HEK293 (cell line): ENCODE measurements at regions not wholly inside any gene's neighbourhood (a gene's known extent, or its start where the extent isn't known, plus 50 kb on each side); places are given as distances from the start of the nearest gene placed in this dataset.

Experiments
- CTCF ChIA-PET: fragments of 350-600 bp; formaldehyde crosslinking; extraction: SDS; loops from one replicate; lab custom pipeline; 2021; ENCODE audit warnings: antibody characterized with exemption; lab: Yijun Ruan, JAX
- POLR2A ChIA-PET: fragments of 300-600 bp; formaldehyde crosslinking; extraction: SDS; loops from one replicate; lab custom pipeline; 2020; ENCODE audit warnings: antibody characterized with exemption, inconsistent platforms; lab: Yijun Ruan, JAX
- H3K27ac ChIP-seq: fragments of 200-500 bp; sonication (Bioruptor generic); 2 replicates; pipeline ENCODE4 v1.5.1; 2014; ENCODE audit warnings: low read depth, low read length, control low read depth, inconsistent platforms; ENCODE audit errors: extremely low read depth
- H3K36me3 ChIP-seq, 2 experiments: fragments of 200-500 bp in 1 of 2; sonication (Bioruptor generic) in 1 of 2; 1 replicate in 1 of 2; 2 replicates in 1 of 2; pipeline ENCODE4 v1.5.1; 2014 to 2017; ENCODE audit warnings: inconsistent platforms in 2 of 2, low read length in 2 of 2; ENCODE audit not compliant: control insufficient read depth in 2 of 2, insufficient read depth in 1 of 2
- H3K4me1 ChIP-seq: fragments of 200-500 bp; sonication (Bioruptor generic); 2 replicates; pipeline ENCODE4 v1.5.1; 2014; ENCODE audit warnings: mild to moderate bottlenecking, low read length, inconsistent platforms; ENCODE audit not compliant: control insufficient read depth, insufficient read depth
- H3K4me3 ChIP-seq: 2 replicates; pipeline ENCODE4 v1.5.1; 2011; ENCODE audit warnings: low read depth, mild to moderate bottlenecking, control low read depth, low read length, moderate library complexity
- H3K9me3 ChIP-seq: fragments of 200-500 bp; sonication (Bioruptor generic); 2 replicates; pipeline ENCODE4 v1.5.1; 2014; ENCODE audit warnings: low read depth, low read length, inconsistent platforms; ENCODE audit not compliant: control insufficient read depth, insufficient read depth
- KLF1 ChIP-seq: fragments of 450-650 bp; formaldehyde crosslinking; IDR thresholded peaks from 2 replicates; pipeline ENCODE4 v1.5.1; 2016; ENCODE audit warnings: missing biosample characterization, missing genetic modification characterization
- KLF16 ChIP-seq: fragments of 450-650 bp; formaldehyde crosslinking; IDR thresholded peaks from 2 replicates; pipeline ENCODE4 v1.5.1; 2017; ENCODE audit warnings: missing biosample characterization, missing genetic modification characterization
- SALL2 ChIP-seq: fragments of 450-650 bp; formaldehyde crosslinking; IDR thresholded peaks from 2 replicates; pipeline ENCODE4 v1.5.0; 2017; ENCODE audit warnings: missing biosample characterization, mild to moderate bottlenecking, missing genetic modification characterization, borderline replicate concordance
- TCF7L2 ChIP-seq: IDR thresholded peaks from 2 replicates; pipeline ENCODE4 v1.6.1; 2011; ENCODE audit warnings: low read depth, mild to moderate bottlenecking, inconsistent platforms, low read length, moderate library complexity, borderline replicate concordance
- ZFHX2 ChIP-seq: fragments of 450-650 bp; formaldehyde crosslinking; conservative IDR thresholded peaks from 2 replicates; pipeline ENCODE4 v1.5.1; 2016; ENCODE audit warnings: missing biosample characterization, missing genetic modification characterization
- ZNF155 ChIP-seq: fragments of 450-650 bp; formaldehyde crosslinking; IDR thresholded peaks from 2 replicates; pipeline ENCODE4 v1.5.1; 2016; ENCODE audit warnings: missing biosample characterization, missing genetic modification characterization
- ZNF169 ChIP-seq: fragments of 450-650 bp; formaldehyde crosslinking; IDR thresholded peaks from 2 replicates; pipeline ENCODE4 v1.5.1; 2016; ENCODE audit warnings: missing biosample characterization, missing genetic modification characterization
- ZNF473 ChIP-seq: fragments of 450-650 bp; formaldehyde crosslinking; IDR thresholded peaks from 2 replicates; pipeline ENCODE4 v1.5.1; 2017; ENCODE audit warnings: missing biosample characterization, missing genetic modification characterization
- ZNF560 ChIP-seq: fragments of 450-650 bp; formaldehyde crosslinking; IDR thresholded peaks from 2 replicates; pipeline ENCODE4 v1.5.1; 2017; ENCODE audit warnings: missing biosample characterization, missing genetic modification characterization, borderline replicate concordance
- ZNF596 ChIP-seq: fragments of 450-650 bp; IDR thresholded peaks from 2 replicates; pipeline ENCODE4 v1.5.0; 2018; ENCODE audit warnings: missing biosample characterization, mild to moderate bottlenecking, missing genetic modification characterization, moderate library complexity
- ZNF654 ChIP-seq: fragments of 450-650 bp; formaldehyde crosslinking; IDR thresholded peaks from 2 replicates; pipeline ENCODE4 v1.5.1; 2016; ENCODE audit warnings: low read depth, missing biosample characterization, missing genetic modification characterization
- ZNF747 ChIP-seq: fragments of 450-650 bp; formaldehyde crosslinking; IDR thresholded peaks from 2 replicates; pipeline ENCODE4 v1.5.1; 2016; ENCODE audit warnings: missing biosample characterization, missing genetic modification characterization
- ZNF768 ChIP-seq: fragments of 450-650 bp; formaldehyde crosslinking; IDR thresholded peaks from 2 replicates; pipeline ENCODE4 v1.5.1; 2018; ENCODE audit warnings: missing biosample characterization, mild to moderate bottlenecking, missing genetic modification characterization
- ZNF843 ChIP-seq: fragments of 450-650 bp; formaldehyde crosslinking; IDR thresholded peaks from 2 replicates; pipeline ENCODE4 v1.5.1; 2016; ENCODE audit warnings: missing biosample characterization, missing genetic modification characterization
- TF ChIP-seq, protein P1 (sequence below): fragments of 450-650 bp; formaldehyde crosslinking; IDR thresholded peaks from 2 replicates; pipeline ENCODE4 v1.5.1; 2016; ENCODE audit warnings: missing biosample characterization, missing genetic modification characterization
- TF ChIP-seq, protein P2 (sequence below): fragments of 450-650 bp; formaldehyde crosslinking; IDR thresholded peaks from 2 replicates; pipeline ENCODE4 v1.5.1; 2016; ENCODE audit warnings: missing biosample characterization, missing genetic modification characterization, borderline replicate concordance
- TF ChIP-seq, protein P3 (sequence below): fragments of 450-650 bp; formaldehyde crosslinking; IDR thresholded peaks from 2 replicates; pipeline ENCODE4 v1.5.1; 2016; ENCODE audit warnings: missing biosample characterization, missing genetic modification characterization, low read depth
- TF ChIP-seq, protein P4 (sequence below): fragments of 450-650 bp; formaldehyde crosslinking; IDR thresholded peaks from 2 replicates; pipeline ENCODE4 v1.5.1; 2016; ENCODE audit warnings: missing biosample characterization, missing genetic modification characterization

DNA sequence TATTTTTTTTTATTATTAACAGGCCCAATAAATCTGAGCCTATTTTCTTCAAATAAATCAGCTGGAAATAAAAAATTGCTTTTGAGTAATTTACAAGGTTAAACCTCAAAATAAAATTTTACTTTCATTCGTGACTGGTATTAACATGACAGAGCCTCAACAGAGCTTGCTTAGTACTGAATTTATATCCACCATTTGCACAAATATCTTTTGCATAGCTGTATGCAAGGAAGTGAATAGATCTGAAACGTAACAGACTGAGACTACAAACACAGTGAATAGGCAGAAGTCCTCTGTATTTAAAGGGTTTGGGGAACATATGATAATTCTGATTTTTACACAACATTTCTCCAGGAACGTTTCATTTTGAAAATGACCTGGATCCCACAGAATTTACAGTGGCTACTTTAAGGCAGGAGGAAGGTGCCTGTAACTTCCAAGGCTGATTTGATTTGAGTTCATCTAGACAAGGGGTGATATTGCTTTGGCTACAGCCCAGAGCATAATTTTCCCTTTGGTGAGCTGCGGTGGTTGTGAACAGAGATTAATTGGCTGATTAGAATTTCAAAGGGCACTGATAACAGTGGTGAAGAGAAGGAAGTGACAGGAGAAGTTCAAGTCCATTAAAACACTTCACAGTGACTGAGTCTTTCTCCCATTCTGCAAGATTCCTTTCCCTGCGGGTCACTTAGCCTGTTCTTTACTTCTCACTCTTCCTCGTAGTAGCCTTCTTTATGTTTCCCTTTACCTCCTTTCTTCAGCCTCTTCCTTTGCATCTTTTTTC, 121.2 kb upstream of the SASH1 start:
- H3K4me3 ChIP-seq: no peak overlapping the region
- no peaks in the 10 kb centered on the region for H3K36me3 ChIP-seq
- H3K9me3 ChIP-seq: no peaks in the 10 kb centered on the region
- ChIA-PET POLR2A (no interaction called here), CTCF (interaction anchor here (0.7 to 1.8 kb wide), 2 partner anchors 42 to 245 kb away, joined by 3 to 5 read pairs; no protein-coding TSS in a partner anchor)
- no peaks in the 10 kb centered on the region for H3K4me1 ChIP-seq
- no peak overlapping the region for H3K27ac ChIP-seq
- no peak for TF ChIP-seq ZNF169 (tag by site-specific recombination)
- peak; percentile 75; the same call in 1 of the 2 replicates for TF ChIP-seq TCF7L2

DNA sequence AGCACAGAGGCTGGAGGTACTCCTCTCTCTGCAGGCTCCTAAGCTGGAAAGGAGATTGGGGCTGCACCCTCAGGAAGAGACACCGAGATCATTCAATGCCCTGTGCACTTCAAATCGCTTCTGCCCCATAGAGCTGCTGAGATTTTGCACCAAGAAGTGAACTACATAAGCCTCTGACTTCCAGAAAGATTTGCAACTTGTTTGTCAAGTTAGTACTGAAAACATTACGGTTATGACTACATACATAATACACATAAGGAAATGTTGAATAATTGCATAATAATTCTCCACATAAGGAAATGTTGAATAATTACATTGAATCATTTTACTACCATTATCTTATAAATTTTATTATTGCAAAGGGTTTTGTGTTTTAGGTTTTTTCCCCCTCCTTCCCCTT, 120.3 kb upstream of the SASH1 start:
- TF ChIP-seq ZNF560 (tag by site-specific recombination): no peak
- TF ChIP-seq KLF1 (tag by site-specific recombination): no peak
- no peak for TF ChIP-seq ZNF843
- TF ChIP-seq ZNF654 (tag by site-specific recombination): no peak
- TF ChIP-seq, all 188 proteins: peak for 0
- no peaks in the 10 kb centered on the region for H3K36me3 ChIP-seq
- H3K9me3 ChIP-seq: no peaks in the 10 kb centered on the region
- no peak overlapping the region for H3K4me3 ChIP-seq
- CTCF ChIA-PET: interaction anchor here (1.8 kb wide), 1 partner anchor 43 kb away, joined by 5 read pairs; no protein-coding TSS in a partner anchor
- H3K27ac ChIP-seq: no peak overlapping the region
- H3K4me1 ChIP-seq: no peaks in the 10 kb centered on the region
- POLR2A ChIA-PET: no interaction called here

DNA sequence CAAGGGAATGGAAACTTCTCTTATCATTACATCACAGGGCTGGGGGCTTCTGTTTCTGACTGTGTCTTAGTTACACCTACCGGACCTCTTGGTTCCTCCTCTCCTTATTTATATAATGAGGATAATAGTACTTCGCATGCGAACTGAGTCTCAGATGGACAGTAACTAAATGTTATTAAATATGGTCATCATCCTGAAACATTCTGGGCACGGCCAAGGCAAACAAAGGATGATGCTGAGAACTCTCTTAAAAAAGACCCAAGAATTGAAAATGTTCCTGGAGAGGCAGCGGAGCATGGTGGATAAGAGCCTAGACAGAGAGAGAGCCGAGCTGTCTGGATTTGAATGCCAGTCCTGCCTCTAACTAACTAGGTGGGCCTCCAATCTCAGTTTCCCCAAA, 119.8 kb upstream of the SASH1 start:
- Histone ChIP-seq H3K4me1 (no peaks in the 10 kb centered on the region), H3K4me3 (no peak overlapping the region), H3K27ac (no peak overlapping the region), H3K36me3 (no peaks in the 10 kb centered on the region), H3K9me3 (no peaks in the 10 kb centered on the region)
- ChIA-PET POLR2A (no interaction called here), CTCF (no interaction called here)
- no peak for TF ChIP-seq KLF16 (tag by site-specific recombination)
- TF ChIP-seq, all 188 proteins: peak for 0

DNA sequence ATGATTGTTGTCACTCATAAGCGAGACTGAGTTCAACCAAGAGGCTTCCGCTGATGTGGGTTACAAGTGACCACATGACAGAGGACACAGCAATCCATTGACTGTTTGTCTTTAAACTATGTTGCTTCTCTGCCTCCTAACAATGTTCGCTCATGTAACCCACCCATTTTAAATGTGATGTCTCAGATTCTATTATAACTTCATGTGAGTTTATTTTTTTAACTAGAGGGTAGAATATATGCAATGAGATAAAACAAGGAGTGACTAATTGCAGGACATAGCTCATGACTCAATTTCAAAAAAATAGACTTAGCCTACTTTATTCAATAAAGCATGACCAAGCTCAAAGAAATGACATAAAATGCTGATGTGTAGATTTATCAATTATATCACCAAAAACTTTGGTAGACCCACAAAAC, 119.2 kb upstream of the SASH1 start:
- ChIA-PET CTCF (interaction anchor here (0.7 kb wide), 1 partner anchor 26 kb away, joined by 3 read pairs; no protein-coding TSS in a partner anchor), POLR2A (no interaction called here)
- H3K27ac ChIP-seq: no peak overlapping the region

DNA sequence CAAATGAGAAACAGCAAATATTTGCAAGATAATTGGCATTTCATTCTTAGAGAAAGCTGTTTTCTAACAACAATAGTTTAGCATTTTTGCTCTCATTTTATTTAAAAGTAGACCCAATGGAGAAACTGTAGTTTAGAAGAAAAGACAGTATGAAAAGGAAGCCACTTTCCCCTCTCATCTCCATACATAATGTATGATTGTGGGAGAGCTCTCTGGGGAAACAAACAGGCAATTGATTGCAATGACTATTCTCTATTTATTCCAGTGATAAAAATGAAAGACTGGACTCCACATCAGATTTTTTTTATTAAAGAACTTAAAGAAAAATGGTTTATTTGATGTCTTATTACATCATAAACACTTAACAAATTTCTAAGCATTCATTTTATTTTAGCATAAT, 116.8 kb upstream of the SASH1 start:
- Histone ChIP-seq H3K4me3 (no peak overlapping the region), H3K4me1 (no peaks in the 10 kb centered on the region), H3K36me3 (no peaks in the 10 kb centered on the region), H3K27ac (no peak overlapping the region), H3K9me3 (no peaks in the 10 kb centered on the region)
- ChIA-PET POLR2A (no interaction called here), CTCF (no interaction called here)
- TF ChIP-seq, protein P1, sequence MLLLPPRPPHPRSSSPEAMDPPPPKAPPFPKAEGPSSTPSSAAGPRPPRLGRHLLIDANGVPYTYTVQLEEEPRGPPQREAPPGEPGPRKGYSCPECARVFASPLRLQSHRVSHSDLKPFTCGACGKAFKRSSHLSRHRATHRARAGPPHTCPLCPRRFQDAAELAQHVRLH: no peak
- no peak for TF ChIP-seq ZNF596 (tag by site-specific recombination)
- TF ChIP-seq, protein P2, sequence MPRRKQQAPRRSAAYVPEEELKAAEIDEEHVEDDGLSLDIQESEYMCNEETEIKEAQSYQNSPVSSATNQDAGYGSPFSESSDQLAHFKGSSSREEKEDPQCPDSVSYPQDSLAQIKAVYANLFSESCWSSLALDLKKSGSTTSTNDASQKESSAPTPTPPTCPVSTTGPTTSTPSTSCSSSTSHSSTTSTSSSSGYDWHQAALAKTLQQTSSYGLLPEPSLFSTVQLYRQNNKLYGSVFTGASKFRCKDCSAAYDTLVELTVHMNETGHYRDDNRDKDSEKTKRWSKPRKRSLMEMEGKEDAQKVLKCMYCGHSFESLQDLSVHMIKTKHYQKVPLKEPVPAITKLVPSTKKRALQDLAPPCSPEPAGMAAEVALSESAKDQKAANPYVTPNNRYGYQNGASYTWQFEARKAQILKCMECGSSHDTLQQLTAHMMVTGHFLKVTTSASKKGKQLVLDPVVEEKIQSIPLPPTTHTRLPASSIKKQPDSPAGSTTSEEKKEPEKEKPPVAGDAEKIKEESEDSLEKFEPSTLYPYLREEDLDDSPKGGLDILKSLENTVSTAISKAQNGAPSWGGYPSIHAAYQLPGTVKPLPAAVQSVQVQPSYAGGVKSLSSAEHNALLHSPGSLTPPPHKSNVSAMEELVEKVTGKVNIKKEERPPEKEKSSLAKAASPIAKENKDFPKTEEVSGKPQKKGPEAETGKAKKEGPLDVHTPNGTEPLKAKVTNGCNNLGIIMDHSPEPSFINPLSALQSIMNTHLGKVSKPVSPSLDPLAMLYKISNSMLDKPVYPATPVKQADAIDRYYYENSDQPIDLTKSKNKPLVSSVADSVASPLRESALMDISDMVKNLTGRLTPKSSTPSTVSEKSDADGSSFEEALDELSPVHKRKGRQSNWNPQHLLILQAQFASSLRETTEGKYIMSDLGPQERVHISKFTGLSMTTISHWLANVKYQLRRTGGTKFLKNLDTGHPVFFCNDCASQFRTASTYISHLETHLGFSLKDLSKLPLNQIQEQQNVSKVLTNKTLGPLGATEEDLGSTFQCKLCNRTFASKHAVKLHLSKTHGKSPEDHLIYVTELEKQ: no peak
- TF ChIP-seq ZFHX2 (tag by site-specific recombination): no peak
- no peak for TF ChIP-seq ZNF747 (tag by site-specific recombination)
- no peak for TF ChIP-seq ZNF768 (tag by site-specific recombination)
- TF ChIP-seq, protein P3, sequence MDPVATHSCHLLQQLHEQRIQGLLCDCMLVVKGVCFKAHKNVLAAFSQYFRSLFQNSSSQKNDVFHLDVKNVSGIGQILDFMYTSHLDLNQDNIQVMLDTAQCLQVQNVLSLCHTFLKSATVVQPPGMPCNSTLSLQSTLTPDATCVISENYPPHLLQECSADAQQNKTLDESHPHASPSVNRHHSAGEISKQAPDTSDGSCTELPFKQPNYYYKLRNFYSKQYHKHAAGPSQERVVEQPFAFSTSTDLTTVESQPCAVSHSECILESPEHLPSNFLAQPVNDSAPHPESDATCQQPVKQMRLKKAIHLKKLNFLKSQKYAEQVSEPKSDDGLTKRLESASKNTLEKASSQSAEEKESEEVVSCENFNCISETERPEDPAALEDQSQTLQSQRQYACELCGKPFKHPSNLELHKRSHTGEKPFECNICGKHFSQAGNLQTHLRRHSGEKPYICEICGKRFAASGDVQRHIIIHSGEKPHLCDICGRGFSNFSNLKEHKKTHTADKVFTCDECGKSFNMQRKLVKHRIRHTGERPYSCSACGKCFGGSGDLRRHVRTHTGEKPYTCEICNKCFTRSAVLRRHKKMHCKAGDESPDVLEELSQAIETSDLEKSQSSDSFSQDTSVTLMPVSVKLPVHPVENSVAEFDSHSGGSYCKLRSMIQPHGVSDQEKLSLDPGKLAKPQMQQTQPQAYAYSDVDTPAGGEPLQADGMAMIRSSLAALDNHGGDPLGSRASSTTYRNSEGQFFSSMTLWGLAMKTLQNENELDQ (tag by site-specific recombination): no peak

More for the DNA sequence above, 119.2 kb upstream of the SASH1 start:
- Histone ChIP-seq H3K36me3 (no peaks in the 10 kb centered on the region), H3K4me3 (no peak overlapping the region), H3K9me3 (no peaks in the 10 kb centered on the region), H3K4me1 (no peaks in the 10 kb centered on the region)
- TF ChIP-seq SALL2 (no peak), TCF7L2 (no peak), ZNF155 (tag by site-specific recombination) (no peak), ZNF473 (tag by site-specific recombination) (no peak)
- TF ChIP-seq, protein P4, sequence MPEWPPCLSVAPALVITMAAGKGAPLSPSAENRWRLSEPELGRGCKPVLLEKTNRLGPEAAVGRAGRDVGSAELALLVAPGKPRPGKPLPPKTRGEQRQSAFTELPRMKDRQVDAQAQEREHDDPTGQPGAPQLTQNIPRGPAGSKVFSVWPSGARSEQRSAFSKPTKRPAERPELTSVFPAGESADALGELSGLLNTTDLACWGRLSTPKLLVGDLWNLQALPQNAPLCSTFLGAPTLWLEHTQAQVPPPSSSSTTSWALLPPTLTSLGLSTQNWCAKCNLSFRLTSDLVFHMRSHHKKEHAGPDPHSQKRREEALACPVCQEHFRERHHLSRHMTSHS (tag by site-specific recombination): no peak
